Dedifferentiated amniotic fluid mesenchymal stem cell (primary cell): ENCODE measurements at regions not wholly inside any gene's neighbourhood (a gene's known extent, or its start where the extent isn't known, plus 50 kb on each side); places are given as distances from the start of the nearest gene placed in this dataset.

Experiments used
- DNase-seq: peaks from one replicate; pipeline ENCODE4 v3.0.0-alpha.2; 2016; ENCODE audit errors: extremely low spot score

GRCh38 chr14:46290706-46291105 lies 360.9 kb downstream of the RPL10L start:
- DNase-seq = no peak

GRCh38 chr14:46279776-46280175 lies 371.8 kb downstream of the RPL10L start:
- no peak for DNase-seq

GRCh38 chr14:46279327-46279726 lies 372.3 kb downstream of the RPL10L start:
- DNase-seq = no peak

GRCh38 chr14:46259536-46259935 lies 392.0 kb downstream of the RPL10L start:
- DNase-seq = no peak

- no peak for DNase-seq
Observed at GRCh38 chr14:46256381-46256780, 395.2 kb downstream of the RPL10L start.

- DNase-seq = peak; percentile 18
Observed at GRCh38 chr14:46250113-46250703, 401.4 kb downstream of the RPL10L start.

GRCh38 chr14:46248001-46248630 lies 403.5 kb downstream of the RPL10L start:
- DNase-seq = no peak

GRCh38 chr14:46245276-46245675 lies 406.3 kb downstream of the RPL10L start:
- DNase-seq = no peak

GRCh38 chr14:46233786-46234185 lies 417.8 kb downstream of the RPL10L start:
- no peak for DNase-seq

- DNase-seq = no peak
Observed at GRCh38 chr14:46230540-46230939, 421.0 kb downstream of the RPL10L start.

GRCh38 chr14:46215801-46216200 lies 435.8 kb downstream of the RPL10L start:
- DNase-seq = no peak

GRCh38 chr14:46198676-46199075 lies 452.9 kb downstream of the RPL10L start:
- DNase-seq = no peak

- no peak for DNase-seq
Observed at GRCh38 chr14:46197856-46198255, 453.7 kb downstream of the RPL10L start.
